HG03432 (cell line): ENCODE measurements at regions not wholly inside any gene's neighbourhood (a gene's known extent, or its start where the extent isn't known, plus 50 kb on each side); places are given as distances from the start of the nearest gene placed in this dataset.

ENCODE experiments used
- ATAC-seq: cut with Tn5 transposase; IDR thresholded peaks from one replicate; pipeline ENCODE4 v1.9.1; 2021; ENCODE audit warnings: mild to moderate bottlenecking, moderate library complexity; ENCODE audit not compliant: unreplicated experiment

GRCh38 chr7:106423821-106424475 is 139.2 kb upstream of the NAMPT start:
- no peak for ATAC-seq

- ATAC-seq: no peak
These were observed 138.3 kb upstream of the NAMPT start for GRCh38 chr7:106423111-106423510.

GRCh38 chr7:106421181-106421762 is 136.5 kb upstream of the NAMPT start:
- no peak for ATAC-seq

GRCh38 chr7:106420736-106421135 is 136.0 kb upstream of the NAMPT start:
- ATAC-seq: no peak

GRCh38 chr7:106420210-106420609 is 135.4 kb upstream of the NAMPT start:
- no peak for ATAC-seq

- ATAC-seq: no peak
These were observed 134.8 kb upstream of the NAMPT start for GRCh38 chr7:106419455-106420182.

- ATAC-seq: no peak
These were observed 133.7 kb upstream of the NAMPT start for GRCh38 chr7:106418526-106418925.

- ATAC-seq: no peak
These were observed 133.3 kb upstream of the NAMPT start for GRCh38 chr7:106418094-106418493.

GRCh38 chr7:106417273-106417902 is 132.6 kb upstream of the NAMPT start:
- ATAC-seq: no peak

- ATAC-seq: no peak
These were observed 131.6 kb upstream of the NAMPT start for GRCh38 chr7:106416430-106416829.

GRCh38 chr7:106415433-106415832 is 130.7 kb upstream of the NAMPT start:
- ATAC-seq: no peak

- ATAC-seq: no peak
These were observed 128.7 kb upstream of the NAMPT start for GRCh38 chr7:106413446-106413845.

GRCh38 chr7:106405697-106406141 is 120.9 kb upstream of the NAMPT start:
- ATAC-seq: no peak

GRCh38 chr7:106402898-106403297 is 118.1 kb upstream of the NAMPT start:
- no peak for ATAC-seq

GRCh38 chr7:106400923-106401322 is 116.1 kb upstream of the NAMPT start:
- no peak for ATAC-seq

- ATAC-seq: no peak
These were observed 114.0 kb upstream of the NAMPT start for GRCh38 chr7:106398786-106399185.

- ATAC-seq: no peak
These were observed 113.2 kb upstream of the NAMPT start for GRCh38 chr7:106397994-106398393.

GRCh38 chr7:106394526-106394925 is 109.7 kb upstream of the NAMPT start:
- ATAC-seq: no peak

- ATAC-seq: no peak
These were observed 108.9 kb upstream of the NAMPT start for GRCh38 chr7:106393564-106394251.

- ATAC-seq: no peak
These were observed 107.8 kb upstream of the NAMPT start for GRCh38 chr7:106392590-106392989.

GRCh38 chr7:106392144-106392543 is 107.4 kb upstream of the NAMPT start:
- ATAC-seq: no peak
